ENCODE measurements at regions not wholly inside any gene's neighbourhood (a gene's known extent, or its start where the extent isn't known, plus 50 kb on each side); places are given as distances from the start of the nearest gene placed in this dataset.

GRCh38 chr4:104589264-104589868, 94.7 kb upstream of the CXXC4 start:
- Histone ChIP-seq H3K36me3 (ENCODE audit: control insufficient read depth, insufficient read depth, low read length) (no peaks in the 10 kb centered on the region), H3K4me3 (replicated peaks; ENCODE audit: low read depth, low read length) (no peak overlapping the region), H3K27me3 (replicated peaks; ENCODE audit: control insufficient read depth, insufficient read depth, low read length) (no peaks in the 10 kb centered on the region)
- DNase-seq (ENCODE audit: extremely low read depth, insufficient read length): no peak
- TF ChIP-seq CTCF (IDR thresholded peaks at IDR 0.05; ENCODE audit: insufficient read depth, low read length, poor library complexity, severe bottlenecking): no peak

- Histone ChIP-seq H3K36me3 (ENCODE audit: control insufficient read depth, insufficient read depth, low read length) (no peaks in the 10 kb centered on the region), H3K27me3 (replicated peaks; ENCODE audit: control insufficient read depth, insufficient read depth, low read length) (no peaks in the 10 kb centered on the region), H3K4me3 (replicated peaks; ENCODE audit: low read depth, low read length) (no peak overlapping the region)
- no peak for TF ChIP-seq CTCF (IDR thresholded peaks at IDR 0.05; ENCODE audit: insufficient read depth, low read length, poor library complexity, severe bottlenecking)
- DNase-seq (ENCODE audit: extremely low read depth, insufficient read length): no peak
Measured at GRCh38 chr4:104591510-104591911, 96.8 kb upstream of the CXXC4 start.

GRCh38 chr4:104592183-104592582, 97.5 kb upstream of the CXXC4 start:
- H3K4me3 ChIP-seq (replicated peaks; ENCODE audit: low read depth, low read length): no peak overlapping the region

GRCh38 chr4:104593019-104593418, 98.3 kb upstream of the CXXC4 start:
- no peak for TF ChIP-seq CTCF (IDR thresholded peaks at IDR 0.05; ENCODE audit: insufficient read depth, low read length, poor library complexity, severe bottlenecking)
- no peak for DNase-seq (ENCODE audit: extremely low read depth, insufficient read length)

More at GRCh38 chr4:104592183-104592582, 97.5 kb upstream of the CXXC4 start:
- Histone ChIP-seq H3K27me3 (replicated peaks; ENCODE audit: control insufficient read depth, insufficient read depth, low read length) (no peaks in the 10 kb centered on the region), H3K36me3 (ENCODE audit: control insufficient read depth, insufficient read depth, low read length) (no peaks in the 10 kb centered on the region)
- no peak for DNase-seq (ENCODE audit: extremely low read depth, insufficient read length)
- TF ChIP-seq CTCF (IDR thresholded peaks at IDR 0.05; ENCODE audit: insufficient read depth, low read length, poor library complexity, severe bottlenecking): no peak

GRCh38 chr4:104596189-104596588, 101.5 kb upstream of the CXXC4 start:
- H3K36me3 ChIP-seq (ENCODE audit: control insufficient read depth, insufficient read depth, low read length): no peaks in the 10 kb centered on the region
- H3K4me3 ChIP-seq (replicated peaks; ENCODE audit: low read depth, low read length): no peak overlapping the region
- TF ChIP-seq CTCF (IDR thresholded peaks at IDR 0.05; ENCODE audit: insufficient read depth, low read length, poor library complexity, severe bottlenecking): no peak
- no peak for DNase-seq (ENCODE audit: extremely low read depth, insufficient read length)
- H3K27me3 ChIP-seq (replicated peaks; ENCODE audit: control insufficient read depth, insufficient read depth, low read length): no peaks in the 10 kb centered on the region

More at GRCh38 chr4:104593019-104593418, 98.3 kb upstream of the CXXC4 start:
- H3K27me3 ChIP-seq (replicated peaks; ENCODE audit: control insufficient read depth, insufficient read depth, low read length): no peaks in the 10 kb centered on the region
- H3K36me3 ChIP-seq (ENCODE audit: control insufficient read depth, insufficient read depth, low read length): no peaks in the 10 kb centered on the region
- H3K4me3 ChIP-seq (replicated peaks; ENCODE audit: low read depth, low read length): no peak overlapping the region

GRCh38 chr4:104615496-104615895, 120.8 kb upstream of the CXXC4 start:
- Histone ChIP-seq H3K36me3 (ENCODE audit: control insufficient read depth, insufficient read depth, low read length) (no peaks in the 10 kb centered on the region), H3K4me3 (replicated peaks; ENCODE audit: low read depth, low read length) (no peak overlapping the region), H3K27me3 (replicated peaks; ENCODE audit: control insufficient read depth, insufficient read depth, low read length) (no peaks in the 10 kb centered on the region)
- no peak for DNase-seq (ENCODE audit: extremely low read depth, insufficient read length)
- no peak for TF ChIP-seq CTCF (IDR thresholded peaks at IDR 0.05; ENCODE audit: insufficient read depth, low read length, poor library complexity, severe bottlenecking)

Measured in GM06990 (cell line).